CD8-positive, alpha-beta memory T cell (primary cell): ENCODE measurements at regions not wholly inside any gene's neighbourhood (a gene's known extent, or its start where the extent isn't known, plus 50 kb on each side); places are given as distances from the start of the nearest gene placed in this dataset.
A peak's percentile ranks its signal among the peaks of the same experiment; 100 is the strongest.

Experiments used
- CTCF ChIA-PET: fragments of 350-600 bp; sonication (Branson Sonifier 250); formaldehyde crosslinking; loops from one replicate; lab custom pipeline; 2021; ENCODE audit warnings: antibody characterized with exemption; lab: Charles Lee
- POLR2A ChIA-PET: fragments of 350-600 bp; sonication (Branson Sonifier 250); formaldehyde crosslinking; loops from one replicate; lab custom pipeline; 2021; ENCODE audit warnings: antibody characterized with exemption; lab: Charles Lee
- DNase-seq, 5 donors: peaks; one replicate each; pipeline versions ENCODE4 v3.0.0 to v3.0.0-alpha.2; 2020 to 2022; ENCODE audit warnings: mixed read lengths in 1 of 5
- H3K27ac ChIP-seq: one replicate; pipeline ENCODE4 v1.7.0; 2013; ENCODE audit warnings: low read depth, mild to moderate bottlenecking, low read length, moderate library complexity
- H3K27me3 ChIP-seq: 2 replicates; pipeline ENCODE4 v1.7.0; 2013; ENCODE audit warnings: low read length, mild to moderate bottlenecking; ENCODE audit not compliant: insufficient read depth, poor library complexity, severe bottlenecking
- H3K36me3 ChIP-seq: 2 replicates; pipeline ENCODE4 v1.7.0; 2013; ENCODE audit warnings: mild to moderate bottlenecking, low read length, moderate library complexity; ENCODE audit not compliant: insufficient read depth
- H3K4me1 ChIP-seq: 2 replicates; pipeline ENCODE4 v1.7.0; 2013; ENCODE audit warnings: mild to moderate bottlenecking, low read length, moderate library complexity; ENCODE audit not compliant: insufficient read depth
- H3K4me3 ChIP-seq: 2 replicates; pipeline ENCODE4 v1.7.0; 2013; ENCODE audit warnings: mild to moderate bottlenecking, low read length
- H3K9me3 ChIP-seq: 2 replicates; pipeline ENCODE4 v1.7.0; 2013; ENCODE audit warnings: mild to moderate bottlenecking, low read length
- H3K27ac Mint-ChIP-seq, 8 donors: one replicate each; pipeline ENCODE4 v1.8.0; 2020 to 2021; ENCODE audit warnings: mixed read lengths in 8 of 8, mild to moderate bottlenecking in 6 of 8, inconsistent platforms in 3 of 8, moderate library complexity in 3 of 8
- H3K27me3 Mint-ChIP-seq, 2 donors: one replicate each; pipeline ENCODE4 v1.8.0; 2020 to 2021; ENCODE audit warnings: mixed read lengths in 2 of 2, mild to moderate bottlenecking in 1 of 2, moderate library complexity in 1 of 2
- H3K36me3 Mint-ChIP-seq, 3 donors: one replicate each; pipeline ENCODE4 v1.8.0; 2020 to 2021; ENCODE audit warnings: mixed read lengths in 3 of 3, inconsistent platforms in 1 of 3, mild to moderate bottlenecking in 1 of 3
- H3K4me1 Mint-ChIP-seq, 3 donors: one replicate each; pipeline ENCODE4 v1.8.0; 2020 to 2021; ENCODE audit warnings: mixed read lengths in 3 of 3, inconsistent platforms in 1 of 3, mild to moderate bottlenecking in 1 of 3
- H3K4me3 Mint-ChIP-seq, 7 donors: one replicate each; pipeline ENCODE4 v1.8.0; 2020 to 2021; ENCODE audit warnings: mixed read lengths in 7 of 7, mild to moderate bottlenecking in 6 of 7, moderate library complexity in 4 of 7, inconsistent platforms in 2 of 7
- H3K9me3 Mint-ChIP-seq, 5 donors: one replicate each; pipeline ENCODE4 v1.8.0; 2020 to 2022; ENCODE audit warnings: mixed read lengths in 5 of 5, mild to moderate bottlenecking in 3 of 5, moderate library complexity in 2 of 5, inconsistent platforms in 1 of 5

- no peak overlapping the region for H3K27ac ChIP-seq
These were observed 430.0 kb upstream of the SOX5 start for GRCh38 chr12:24379433-24379832.

GRCh38 chr12:24378548-24379407 lies 429.3 kb upstream of the SOX5 start:
- ChIA-PET CTCF (no interaction called here), POLR2A (no interaction called here)

More at GRCh38 chr12:24379433-24379832, 430.0 kb upstream of the SOX5 start:
- H3K4me3 Mint-ChIP-seq: no peak overlapping the region
- H3K27me3 Mint-ChIP-seq: peaks cover 0 to 2% of the 10 kb centered on the region in 2 donors
- H3K4me1 Mint-ChIP-seq: no peaks in the 10 kb centered on the region
- no peak for DNase-seq
- no peak overlapping the region for H3K4me3 ChIP-seq
- H3K4me1 ChIP-seq: no peaks in the 10 kb centered on the region
- peaks cover 0 to 6% (median 1%) of the 10 kb centered on the region in 5 donors for H3K9me3 Mint-ChIP-seq
- POLR2A ChIA-PET: no interaction called here
- H3K9me3 ChIP-seq: no peaks in the 10 kb centered on the region
- no peaks in the 10 kb centered on the region for H3K36me3 ChIP-seq
- H3K36me3 Mint-ChIP-seq: peaks cover 0 to 1% (median 0%) of the 10 kb centered on the region in 3 donors
- CTCF ChIA-PET: no interaction called here
- no peak overlapping the region for H3K27ac Mint-ChIP-seq
- no peaks in the 10 kb centered on the region for H3K27me3 ChIP-seq

GRCh38 chr12:24374452-24374851 lies 425.0 kb upstream of the SOX5 start:
- Mint-ChIP-seq H3K27ac (peak overlapping the region in 1 of 8 donors; percentile 13), H3K4me1 (no peaks in the 10 kb centered on the region), H3K4me3 (no peak overlapping the region), H3K27me3 (peaks cover 0 to 1% of the 10 kb centered on the region in 2 donors), H3K36me3 (no peaks in the 10 kb centered on the region), H3K9me3 (peaks cover 0 to 6% (median 3%) of the 10 kb centered on the region in 5 donors)
- ChIA-PET POLR2A (no interaction called here), CTCF (no interaction called here)
- Histone ChIP-seq H3K36me3 (no peaks in the 10 kb centered on the region), H3K27ac (no peak overlapping the region), H3K27me3 (no peaks in the 10 kb centered on the region), H3K4me1 (no peaks in the 10 kb centered on the region), H3K9me3 (no peaks in the 10 kb centered on the region), H3K4me3 (no peak overlapping the region)
- no peak for DNase-seq

More at GRCh38 chr12:24378548-24379407, 429.3 kb upstream of the SOX5 start:
- no peaks in the 10 kb centered on the region for H3K4me1 ChIP-seq
- Mint-ChIP-seq H3K4me1 (no peaks in the 10 kb centered on the region), H3K27me3 (peaks cover 0 to 3% of the 10 kb centered on the region in 2 donors), H3K4me3 (no peak overlapping the region), H3K9me3 (peaks cover 0 to 6% (median 2%) of the 10 kb centered on the region in 5 donors), H3K27ac (no peak overlapping the region), H3K36me3 (peaks cover 0 to 1% (median 0%) of the 10 kb centered on the region in 3 donors)
- no peaks in the 10 kb centered on the region for H3K36me3 ChIP-seq
- no peak overlapping the region for H3K27ac ChIP-seq
- H3K27me3 ChIP-seq: no peaks in the 10 kb centered on the region
- no peak overlapping the region for H3K4me3 ChIP-seq
- no peaks in the 10 kb centered on the region for H3K9me3 ChIP-seq
- no peak for DNase-seq

GRCh38 chr12:24373004-24373403 lies 423.5 kb upstream of the SOX5 start:
- no peak overlapping the region for H3K27ac Mint-ChIP-seq
- Histone ChIP-seq H3K36me3 (no peaks in the 10 kb centered on the region), H3K4me1 (no peaks in the 10 kb centered on the region), H3K27ac (no peak overlapping the region), H3K4me3 (no peak overlapping the region), H3K9me3 (no peaks in the 10 kb centered on the region), H3K27me3 (no peaks in the 10 kb centered on the region)
- H3K36me3 Mint-ChIP-seq: no peaks in the 10 kb centered on the region
- no peak for DNase-seq
- H3K27me3 Mint-ChIP-seq: peaks cover 0 to 1% of the 10 kb centered on the region in 2 donors
- no peak overlapping the region for H3K4me3 Mint-ChIP-seq
- CTCF ChIA-PET: no interaction called here
- peaks cover 0 to 6% (median 3%) of the 10 kb centered on the region in 5 donors for H3K9me3 Mint-ChIP-seq
- no peaks in the 10 kb centered on the region for H3K4me1 Mint-ChIP-seq
- POLR2A ChIA-PET: no interaction called here

DNA sequence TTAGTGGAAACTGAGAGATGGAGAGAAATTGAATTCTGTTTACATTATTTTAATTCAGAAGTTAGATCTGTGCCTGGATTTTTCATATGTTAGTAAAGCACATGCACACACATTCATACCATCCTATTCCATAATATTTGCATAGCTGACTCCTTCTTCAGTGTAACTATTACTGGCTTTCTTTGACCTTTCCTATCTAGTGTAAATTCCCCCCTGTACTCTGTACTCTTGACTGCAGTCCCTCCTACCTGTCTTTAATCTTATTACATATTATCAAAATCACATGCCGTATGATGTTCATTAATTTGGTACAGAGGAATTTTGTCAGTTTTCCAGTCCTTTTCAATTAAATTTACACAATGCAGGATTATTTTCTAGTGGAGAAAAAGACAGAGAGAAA lies 417.0 kb upstream of the SOX5 start:
- Histone ChIP-seq H3K36me3 (no peaks in the 10 kb centered on the region), H3K27ac (no peak overlapping the region), H3K4me1 (no peaks in the 10 kb centered on the region), H3K9me3 (no peaks in the 10 kb centered on the region), H3K27me3 (no peaks in the 10 kb centered on the region), H3K4me3 (no peak overlapping the region)
- DNase-seq: no peak
- Mint-ChIP-seq H3K4me3 (no peak overlapping the region), H3K27me3 (no peaks in the 10 kb centered on the region), H3K27ac (no peak overlapping the region), H3K4me1 (no peaks in the 10 kb centered on the region), H3K36me3 (no peaks in the 10 kb centered on the region), H3K9me3 (peaks cover 0 to 3% (median 0%) of the 10 kb centered on the region in 5 donors)
- ChIA-PET CTCF (no interaction called here), POLR2A (no interaction called here)

- Mint-ChIP-seq H3K36me3 (no peaks in the 10 kb centered on the region), H3K9me3 (no peaks in the 10 kb centered on the region), H3K27me3 (peaks cover 0 to 5% of the 10 kb centered on the region in 2 donors), H3K4me3 (no peak overlapping the region), H3K4me1 (no peaks in the 10 kb centered on the region), H3K27ac (no peak overlapping the region)
- POLR2A ChIA-PET: no interaction called here
- no peaks in the 10 kb centered on the region for H3K27me3 ChIP-seq
- no peak overlapping the region for H3K27ac ChIP-seq
- H3K9me3 ChIP-seq: no peaks in the 10 kb centered on the region
- no peaks in the 10 kb centered on the region for H3K4me1 ChIP-seq
- H3K4me3 ChIP-seq: no peak overlapping the region
- no peaks in the 10 kb centered on the region for H3K36me3 ChIP-seq
- DNase-seq: no peak
- CTCF ChIA-PET: no interaction called here
These were observed 415.5 kb upstream of the SOX5 start for GRCh38 chr12:24364921-24365320.

GRCh38 chr12:24363177-24363754 lies 413.8 kb upstream of the SOX5 start:
- H3K4me1 ChIP-seq: no peaks in the 10 kb centered on the region
- H3K4me3 ChIP-seq: no peak overlapping the region
- Mint-ChIP-seq H3K36me3 (no peaks in the 10 kb centered on the region), H3K9me3 (no peaks in the 10 kb centered on the region), H3K4me3 (no peak overlapping the region), H3K4me1 (no peaks in the 10 kb centered on the region), H3K27ac (no peak overlapping the region), H3K27me3 (peaks cover 0 to 5% of the 10 kb centered on the region in 2 donors)
- DNase-seq: no peak
- H3K27me3 ChIP-seq: no peaks in the 10 kb centered on the region
- no peaks in the 10 kb centered on the region for H3K36me3 ChIP-seq
- ChIA-PET CTCF (no interaction called here), POLR2A (no interaction called here)
- H3K9me3 ChIP-seq: no peaks in the 10 kb centered on the region
- no peak overlapping the region for H3K27ac ChIP-seq

DNA sequence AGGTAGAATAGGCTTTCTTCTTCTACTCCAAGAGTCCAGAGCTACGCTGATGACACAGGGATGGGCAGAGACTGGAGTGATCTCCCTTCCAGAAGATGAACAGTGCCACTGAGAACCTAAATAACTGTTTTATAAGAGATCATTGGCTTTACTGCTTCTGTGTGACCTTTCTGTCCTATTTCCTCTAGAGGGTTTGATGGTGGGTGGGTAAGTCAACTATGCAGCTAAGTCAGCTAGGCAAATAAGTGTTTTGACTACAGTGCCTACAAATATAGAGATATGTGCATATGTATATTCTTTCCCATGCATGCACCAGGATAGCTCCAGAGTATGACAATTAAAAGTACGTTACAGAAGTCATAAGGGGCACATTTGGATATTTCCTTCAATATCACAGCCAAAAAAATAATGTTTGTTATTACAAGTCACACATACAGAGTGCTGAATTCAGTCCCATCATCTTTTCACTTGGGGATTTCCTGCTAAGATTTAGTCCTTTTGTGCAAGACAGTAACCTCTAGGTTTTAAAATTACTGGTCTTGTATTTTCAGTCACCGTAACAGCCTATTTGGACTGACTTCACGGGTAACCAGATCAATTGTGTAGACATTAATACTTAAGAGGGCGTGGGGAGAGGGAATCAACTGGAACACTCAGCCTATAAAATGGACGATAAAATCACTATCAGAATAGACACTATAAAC lies 412.6 kb upstream of the SOX5 start:
- Mint-ChIP-seq H3K36me3 (no peaks in the 10 kb centered on the region), H3K27me3 (peaks cover 0 to 5% of the 10 kb centered on the region in 2 donors), H3K27ac (no peak overlapping the region), H3K4me1 (no peaks in the 10 kb centered on the region), H3K9me3 (no peaks in the 10 kb centered on the region), H3K4me3 (no peak overlapping the region)
- CTCF ChIA-PET: no interaction called here
- H3K9me3 ChIP-seq: no peaks in the 10 kb centered on the region
- POLR2A ChIA-PET: no interaction called here
- H3K27me3 ChIP-seq: no peaks in the 10 kb centered on the region
- H3K4me3 ChIP-seq: no peak overlapping the region
- no peak for DNase-seq
- no peaks in the 10 kb centered on the region for H3K4me1 ChIP-seq
- no peaks in the 10 kb centered on the region for H3K36me3 ChIP-seq
- no peak overlapping the region for H3K27ac ChIP-seq
